GM06990 (cell line): ENCODE measurements at regions not wholly inside any gene's neighbourhood (a gene's known extent, or its start where the extent isn't known, plus 50 kb on each side); places are given as distances from the start of the nearest gene placed in this dataset.

Experiments used
- DNase-seq: peaks from one replicate; pipeline ENCODE4 v3.0.0-alpha.2; 2011; ENCODE audit not compliant: insufficient read length; ENCODE audit errors: extremely low read depth
- H3K27me3 ChIP-seq: replicated peaks from 2 replicates; pipeline ENCODE4 v1.6.0; 2011; ENCODE audit warnings: low read length; ENCODE audit not compliant: control insufficient read depth, insufficient read depth
- H3K36me3 ChIP-seq: 2 replicates; pipeline ENCODE4 v1.5.1; 2011; ENCODE audit warnings: low read length; ENCODE audit not compliant: control insufficient read depth, insufficient read depth
- H3K4me3 ChIP-seq: replicated peaks from 2 replicates; pipeline ENCODE4 v1.5.1; 2011; ENCODE audit warnings: low read depth, mild to moderate bottlenecking, control low read depth, low read length
- TF ChIP-seq, protein P1 (sequence below): IDR thresholded peaks from 2 replicates; pipeline ENCODE4 v1.5.1; 2011; ENCODE audit warnings: low read length, control low read depth, mild to moderate bottlenecking, inconsistent platforms; ENCODE audit not compliant: insufficient read depth, poor library complexity, severe bottlenecking

DNA sequence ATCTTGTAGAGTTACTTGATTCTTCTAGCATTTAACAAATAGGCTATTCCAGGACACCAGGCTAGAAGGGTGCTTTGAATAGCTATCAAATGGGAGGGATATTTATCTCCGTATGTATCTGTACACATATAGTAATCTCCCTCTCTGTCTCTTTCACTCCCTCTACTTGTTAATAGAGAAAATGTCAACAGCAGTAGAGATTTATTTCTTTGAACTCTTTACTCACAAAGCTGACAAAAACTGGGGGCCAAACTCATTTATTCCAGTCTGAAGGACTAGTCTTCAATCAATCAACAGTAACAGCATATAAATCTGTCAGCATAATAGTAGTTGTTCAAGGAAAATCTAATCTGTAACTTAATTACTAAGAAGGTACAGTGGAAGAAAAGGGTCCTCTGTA lies 78.2 kb upstream of the FER start:
- DNase-seq, result no peak
- H3K27me3 ChIP-seq, result no peaks in the 10 kb centered on the region
- H3K4me3 ChIP-seq, result no peak overlapping the region
- no peaks in the 10 kb centered on the region for H3K36me3 ChIP-seq
- TF ChIP-seq, protein P1, sequence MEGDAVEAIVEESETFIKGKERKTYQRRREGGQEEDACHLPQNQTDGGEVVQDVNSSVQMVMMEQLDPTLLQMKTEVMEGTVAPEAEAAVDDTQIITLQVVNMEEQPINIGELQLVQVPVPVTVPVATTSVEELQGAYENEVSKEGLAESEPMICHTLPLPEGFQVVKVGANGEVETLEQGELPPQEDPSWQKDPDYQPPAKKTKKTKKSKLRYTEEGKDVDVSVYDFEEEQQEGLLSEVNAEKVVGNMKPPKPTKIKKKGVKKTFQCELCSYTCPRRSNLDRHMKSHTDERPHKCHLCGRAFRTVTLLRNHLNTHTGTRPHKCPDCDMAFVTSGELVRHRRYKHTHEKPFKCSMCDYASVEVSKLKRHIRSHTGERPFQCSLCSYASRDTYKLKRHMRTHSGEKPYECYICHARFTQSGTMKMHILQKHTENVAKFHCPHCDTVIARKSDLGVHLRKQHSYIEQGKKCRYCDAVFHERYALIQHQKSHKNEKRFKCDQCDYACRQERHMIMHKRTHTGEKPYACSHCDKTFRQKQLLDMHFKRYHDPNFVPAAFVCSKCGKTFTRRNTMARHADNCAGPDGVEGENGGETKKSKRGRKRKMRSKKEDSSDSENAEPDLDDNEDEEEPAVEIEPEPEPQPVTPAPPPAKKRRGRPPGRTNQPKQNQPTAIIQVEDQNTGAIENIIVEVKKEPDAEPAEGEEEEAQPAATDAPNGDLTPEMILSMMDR, result no peak

- Histone ChIP-seq H3K27me3 (no peaks in the 10 kb centered on the region), H3K4me3 (no peak overlapping the region), H3K36me3 (no peaks in the 10 kb centered on the region)
- TF ChIP-seq, protein P1, result no peak
- DNase-seq, result no peak
Measured at GRCh38 chr5:108661590-108662219, 86.0 kb upstream of the FER start.

- no peak overlapping the region for H3K4me3 ChIP-seq
- no peaks in the 10 kb centered on the region for H3K36me3 ChIP-seq
- DNase-seq, result no peak
- H3K27me3 ChIP-seq, result no peaks in the 10 kb centered on the region
- TF ChIP-seq, protein P1, result no peak
Measured at GRCh38 chr5:108661024-108661423, 86.7 kb upstream of the FER start.

DNA sequence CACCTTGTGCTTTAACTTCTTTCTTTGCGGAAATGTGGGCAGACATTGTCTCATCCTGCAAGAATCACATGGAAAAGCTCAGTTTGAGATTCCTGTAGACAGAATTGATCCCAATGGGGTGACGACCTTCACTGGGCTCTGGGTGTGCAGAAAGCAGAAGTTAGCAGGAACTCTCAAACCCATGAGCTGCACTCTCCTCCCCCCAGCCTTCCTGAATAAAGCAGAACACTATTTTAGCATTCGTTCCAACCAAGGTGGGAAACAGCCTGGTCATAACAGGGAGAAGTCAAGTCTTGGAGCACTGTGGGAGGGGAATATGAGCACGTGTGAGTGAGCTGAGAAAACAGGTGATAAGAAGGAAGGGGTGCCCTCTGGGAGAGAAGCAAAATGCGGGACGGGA lies 87.4 kb upstream of the FER start:
- H3K36me3 ChIP-seq, result no peaks in the 10 kb centered on the region
- no peak overlapping the region for H3K4me3 ChIP-seq
- no peak for DNase-seq
- TF ChIP-seq, protein P1, result no peak
- H3K27me3 ChIP-seq, result no peaks in the 10 kb centered on the region

GRCh38 chr5:108659531-108659930 lies 88.2 kb upstream of the FER start:
- TF ChIP-seq, protein P1, result no peak
- no peak overlapping the region for H3K4me3 ChIP-seq

GRCh38 chr5:108655750-108656450 lies 91.8 kb upstream of the FER start:
- TF ChIP-seq, protein P1, result no peak
- no peak for DNase-seq
- Histone ChIP-seq H3K27me3 (no peaks in the 10 kb centered on the region), H3K36me3 (no peaks in the 10 kb centered on the region), H3K4me3 (no peak overlapping the region)

More at GRCh38 chr5:108659531-108659930, 88.2 kb upstream of the FER start:
- H3K27me3 ChIP-seq, result no peaks in the 10 kb centered on the region
- no peak for DNase-seq
- no peaks in the 10 kb centered on the region for H3K36me3 ChIP-seq
